ENCODE measurements at regions not wholly inside any gene's neighbourhood (a gene's known extent, or its start where the extent isn't known, plus 50 kb on each side); places are given as distances from the start of the nearest gene placed in this dataset.

GRCh38 chr6:18675881-18676280 lies 288.7 kb downstream of the RNF144B start:
- DNase-seq = no peak

- no peak for DNase-seq
Observed at GRCh38 chr6:18676548-18676947, 289.4 kb downstream of the RNF144B start.

GRCh38 chr6:18680842-18681241 lies 293.7 kb downstream of the RNF144B start:
- no peak for DNase-seq

GRCh38 chr6:18681832-18682503 lies 294.8 kb downstream of the RNF144B start:
- DNase-seq = no peak

GRCh38 chr6:18684343-18684742 lies 297.2 kb downstream of the RNF144B start:
- DNase-seq = no peak

GRCh38 chr6:18692929-18693685 lies 306.0 kb downstream of the RNF144B start:
- no peak for DNase-seq

- DNase-seq = no peak
Observed at GRCh38 chr6:18693881-18694280, 306.7 kb downstream of the RNF144B start.

GRCh38 chr6:18703546-18703945 lies 316.4 kb downstream of the RNF144B start:
- no peak for DNase-seq

- no peak for DNase-seq
Observed at GRCh38 chr6:18707714-18708439, 320.7 kb downstream of the RNF144B start.

- no peak for DNase-seq
Observed at GRCh38 chr6:18712595-18712994, 325.4 kb downstream of the RNF144B start.

- DNase-seq = no peak
Observed at GRCh38 chr6:18720075-18720474, 332.9 kb downstream of the RNF144B start.

GRCh38 chr6:18724056-18724455 lies 336.9 kb downstream of the RNF144B start:
- DNase-seq = no peak

- no peak for DNase-seq
Observed at GRCh38 chr6:18725449-18725848, 338.3 kb downstream of the RNF144B start.

GRCh38 chr6:18733921-18734550 lies 346.9 kb downstream of the RNF144B start:
- no peak for DNase-seq

GRCh38 chr6:18741741-18742140 lies 354.6 kb downstream of the RNF144B start:
- DNase-seq = no peak

GRCh38 chr6:18742406-18742805 lies 355.3 kb downstream of the RNF144B start:
- no peak for DNase-seq

- no peak for DNase-seq
Observed at GRCh38 chr6:18746727-18747126, 359.6 kb downstream of the RNF144B start.

- DNase-seq = no peak
Observed at GRCh38 chr6:18748314-18748713, 361.2 kb downstream of the RNF144B start.

GRCh38 chr6:18752278-18753068 lies 365.3 kb downstream of the RNF144B start:
- no peak for DNase-seq

GRCh38 chr6:18753076-18753475 lies 365.9 kb downstream of the RNF144B start:
- DNase-seq = no peak

GRCh38 chr6:18763086-18763485 lies 375.9 kb downstream of the RNF144B start:
- DNase-seq = no peak

- no peak for DNase-seq
Observed at GRCh38 chr6:18784794-18785193, 397.6 kb downstream of the RNF144B start.

All from activated naive CD4-positive, alpha-beta T cell (primary cell).